ENCODE measurements at regions not wholly inside any gene's neighbourhood (a gene's known extent, or its start where the extent isn't known, plus 50 kb on each side); places are given as distances from the start of the nearest gene placed in this dataset.

DNA sequence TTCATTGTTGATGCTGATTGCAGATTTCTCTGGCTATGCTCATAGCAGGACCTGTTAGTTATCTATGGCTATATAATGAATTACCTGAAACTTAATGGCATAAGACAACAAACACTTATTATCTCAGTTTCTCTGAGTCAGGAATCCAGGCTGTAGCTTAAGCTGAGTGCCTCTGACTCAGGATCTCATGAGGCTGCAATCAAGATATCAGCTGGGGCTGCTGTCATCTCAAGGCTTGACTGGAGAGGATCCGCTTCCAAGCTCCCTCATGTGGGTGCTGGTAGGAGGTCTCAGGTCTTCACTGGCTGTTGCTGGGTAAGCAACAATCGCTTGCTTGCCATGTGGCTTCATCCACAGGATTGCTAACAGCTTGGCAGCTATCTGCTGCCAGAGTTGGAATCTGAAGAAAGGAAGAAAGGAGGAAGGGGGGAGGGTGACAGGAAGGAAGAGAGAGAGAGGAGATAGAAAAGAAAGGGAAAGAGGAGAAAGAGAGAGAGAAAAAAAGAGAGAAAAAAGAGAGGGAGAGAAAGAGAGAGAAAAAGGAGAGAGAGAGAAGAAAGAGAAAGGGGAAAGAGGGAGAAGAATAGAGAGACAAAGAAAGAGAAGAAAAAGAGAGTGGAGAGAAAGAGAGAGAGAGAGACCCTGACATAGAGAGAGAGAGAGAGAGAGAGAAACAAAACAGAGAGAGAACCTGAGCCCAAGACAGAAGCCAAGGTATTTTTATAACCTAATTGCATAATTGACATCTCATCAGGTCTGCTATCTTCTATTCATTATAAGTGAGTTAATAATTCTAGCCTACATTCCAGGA, 579.0 kb upstream of the BTBD3 start:
- Histone ChIP-seq H3K27me3 (ENCODE audit: insufficient read depth) (no peaks in the 10 kb centered on the region; the same call in 1 of the 2 replicates), H3K9me3 (no peaks in the 10 kb centered on the region), H3K36me3 (replicated peaks in 1 of 2; ENCODE audit: control insufficient read depth in 1 of 2, insufficient read depth in 2 of 2, low read length in 1 of 2) (no peaks in the 10 kb centered on the region), H3K4me3 (ENCODE audit: low read depth in 2 of 2, low read length in 1 of 2) (no peak overlapping the region), H4K20me1 (ENCODE audit: insufficient read depth) (no peaks in the 10 kb centered on the region), H2AFZ (ENCODE audit: low read depth) (no peak overlapping the region), H3K4me2 (no peak overlapping the region), H3K9me2 (0 out of 2 replicates have a peak, but pooled peaks cover 2% of the 10 kb centered on the region), H3K27ac (ENCODE audit: low read depth in 2 of 2, low read length in 1 of 2) (no peak overlapping the region), H3K9ac (no peak overlapping the region), H3K4me1 (ENCODE audit: control insufficient read depth in 1 of 2, insufficient read depth in 2 of 2, low read depth in 1 of 2, low read length in 1 of 2) (no peaks in the 10 kb centered on the region), H3F3A (replicated peaks; ENCODE audit: insufficient read depth) (no peaks in the 10 kb centered on the region), H3K79me2 (ENCODE audit: insufficient read depth) (no peaks in the 10 kb centered on the region)
- ChIA-PET POLR2A (no interaction called here), CTCF (no interaction called here)
- 55% methylated on average over 2 of the region's 2 CpGs for WGBS (ENCODE audit: low lambda C conversion rate)
- TF ChIP-seq, protein P1, sequence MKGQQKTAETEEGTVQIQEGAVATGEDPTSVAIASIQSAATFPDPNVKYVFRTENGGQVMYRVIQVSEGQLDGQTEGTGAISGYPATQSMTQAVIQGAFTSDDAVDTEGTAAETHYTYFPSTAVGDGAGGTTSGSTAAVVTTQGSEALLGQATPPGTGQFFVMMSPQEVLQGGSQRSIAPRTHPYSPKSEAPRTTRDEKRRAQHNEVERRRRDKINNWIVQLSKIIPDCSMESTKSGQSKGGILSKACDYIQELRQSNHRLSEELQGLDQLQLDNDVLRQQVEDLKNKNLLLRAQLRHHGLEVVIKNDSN (IDR thresholded peaks at IDR 0.05; ENCODE audit: borderline replicate concordance, low read depth), result no peak
- TF ChIP-seq, protein P2, sequence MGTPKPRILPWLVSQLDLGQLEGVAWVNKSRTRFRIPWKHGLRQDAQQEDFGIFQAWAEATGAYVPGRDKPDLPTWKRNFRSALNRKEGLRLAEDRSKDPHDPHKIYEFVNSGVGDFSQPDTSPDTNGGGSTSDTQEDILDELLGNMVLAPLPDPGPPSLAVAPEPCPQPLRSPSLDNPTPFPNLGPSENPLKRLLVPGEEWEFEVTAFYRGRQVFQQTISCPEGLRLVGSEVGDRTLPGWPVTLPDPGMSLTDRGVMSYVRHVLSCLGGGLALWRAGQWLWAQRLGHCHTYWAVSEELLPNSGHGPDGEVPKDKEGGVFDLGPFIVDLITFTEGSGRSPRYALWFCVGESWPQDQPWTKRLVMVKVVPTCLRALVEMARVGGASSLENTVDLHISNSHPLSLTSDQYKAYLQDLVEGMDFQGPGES (IDR thresholded peaks at IDR 0.05; ENCODE audit: low read depth, low read length), result no peak
- TF ChIP-seq TEAD4 (IDR thresholded peaks at IDR 0.05; ENCODE audit: borderline replicate concordance, insufficient read depth), result no peak
- no peak for TF ChIP-seq NFIC (IDR thresholded peaks at IDR 0.05; ENCODE audit: borderline replicate concordance)
- no peak for TF ChIP-seq RAD21 (IDR thresholded peaks at IDR 0.05; ENCODE audit: low read length)
- no peak for TF ChIP-seq EZH2phosphoT487 (IDR thresholded peaks at IDR 0.05; ENCODE audit: borderline replicate concordance, low read depth)
- TF ChIP-seq TCF12 (IDR thresholded peaks at IDR 0.05), result no peak
- TF ChIP-seq FOSL2 (IDR thresholded peaks at IDR 0.05; ENCODE audit: borderline replicate concordance, low read depth), result no peak
- TF ChIP-seq MEF2A (IDR thresholded peaks at IDR 0.05; ENCODE audit: borderline replicate concordance, low read depth), result no peak
- TF ChIP-seq, protein P3, sequence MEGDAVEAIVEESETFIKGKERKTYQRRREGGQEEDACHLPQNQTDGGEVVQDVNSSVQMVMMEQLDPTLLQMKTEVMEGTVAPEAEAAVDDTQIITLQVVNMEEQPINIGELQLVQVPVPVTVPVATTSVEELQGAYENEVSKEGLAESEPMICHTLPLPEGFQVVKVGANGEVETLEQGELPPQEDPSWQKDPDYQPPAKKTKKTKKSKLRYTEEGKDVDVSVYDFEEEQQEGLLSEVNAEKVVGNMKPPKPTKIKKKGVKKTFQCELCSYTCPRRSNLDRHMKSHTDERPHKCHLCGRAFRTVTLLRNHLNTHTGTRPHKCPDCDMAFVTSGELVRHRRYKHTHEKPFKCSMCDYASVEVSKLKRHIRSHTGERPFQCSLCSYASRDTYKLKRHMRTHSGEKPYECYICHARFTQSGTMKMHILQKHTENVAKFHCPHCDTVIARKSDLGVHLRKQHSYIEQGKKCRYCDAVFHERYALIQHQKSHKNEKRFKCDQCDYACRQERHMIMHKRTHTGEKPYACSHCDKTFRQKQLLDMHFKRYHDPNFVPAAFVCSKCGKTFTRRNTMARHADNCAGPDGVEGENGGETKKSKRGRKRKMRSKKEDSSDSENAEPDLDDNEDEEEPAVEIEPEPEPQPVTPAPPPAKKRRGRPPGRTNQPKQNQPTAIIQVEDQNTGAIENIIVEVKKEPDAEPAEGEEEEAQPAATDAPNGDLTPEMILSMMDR (IDR thresholded peaks at IDR 0.05), result no peak
- no peak for TF ChIP-seq MXI1 (IDR thresholded peaks at IDR 0.05; ENCODE audit: low read depth, low read length)
- TF ChIP-seq, protein P4, sequence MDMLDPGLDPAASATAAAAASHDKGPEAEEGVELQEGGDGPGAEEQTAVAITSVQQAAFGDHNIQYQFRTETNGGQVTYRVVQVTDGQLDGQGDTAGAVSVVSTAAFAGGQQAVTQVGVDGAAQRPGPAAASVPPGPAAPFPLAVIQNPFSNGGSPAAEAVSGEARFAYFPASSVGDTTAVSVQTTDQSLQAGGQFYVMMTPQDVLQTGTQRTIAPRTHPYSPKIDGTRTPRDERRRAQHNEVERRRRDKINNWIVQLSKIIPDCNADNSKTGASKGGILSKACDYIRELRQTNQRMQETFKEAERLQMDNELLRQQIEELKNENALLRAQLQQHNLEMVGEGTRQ (IDR thresholded peaks at IDR 0.05; ENCODE audit: borderline replicate concordance, low read depth, low read length), result no peak
- TF ChIP-seq SIN3A (IDR thresholded peaks at IDR 0.05; ENCODE audit: borderline replicate concordance, low read depth, low read length), result no peak
- no peak for TF ChIP-seq RCOR1 (IDR thresholded peaks at IDR 0.05; ENCODE audit: low read length)
- TF ChIP-seq, protein P5, sequence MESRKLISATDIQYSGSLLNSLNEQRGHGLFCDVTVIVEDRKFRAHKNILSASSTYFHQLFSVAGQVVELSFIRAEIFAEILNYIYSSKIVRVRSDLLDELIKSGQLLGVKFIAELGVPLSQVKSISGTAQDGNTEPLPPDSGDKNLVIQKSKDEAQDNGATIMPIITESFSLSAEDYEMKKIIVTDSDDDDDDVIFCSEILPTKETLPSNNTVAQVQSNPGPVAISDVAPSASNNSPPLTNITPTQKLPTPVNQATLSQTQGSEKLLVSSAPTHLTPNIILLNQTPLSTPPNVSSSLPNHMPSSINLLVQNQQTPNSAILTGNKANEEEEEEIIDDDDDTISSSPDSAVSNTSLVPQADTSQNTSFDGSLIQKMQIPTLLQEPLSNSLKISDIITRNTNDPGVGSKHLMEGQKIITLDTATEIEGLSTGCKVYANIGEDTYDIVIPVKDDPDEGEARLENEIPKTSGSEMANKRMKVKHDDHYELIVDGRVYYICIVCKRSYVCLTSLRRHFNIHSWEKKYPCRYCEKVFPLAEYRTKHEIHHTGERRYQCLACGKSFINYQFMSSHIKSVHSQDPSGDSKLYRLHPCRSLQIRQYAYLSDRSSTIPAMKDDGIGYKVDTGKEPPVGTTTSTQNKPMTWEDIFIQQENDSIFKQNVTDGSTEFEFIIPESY (IDR thresholded peaks at IDR 0.05; ENCODE audit: borderline replicate concordance, low read depth), result no peak
- no peak for TF ChIP-seq POLR2AphosphoS5 (IDR thresholded peaks at IDR 0.05; ENCODE audit: low read depth, low read length)
- TF ChIP-seq GABPA (IDR thresholded peaks at IDR 0.05; ENCODE audit: low read depth), result no peak
- TF ChIP-seq, protein P6, sequence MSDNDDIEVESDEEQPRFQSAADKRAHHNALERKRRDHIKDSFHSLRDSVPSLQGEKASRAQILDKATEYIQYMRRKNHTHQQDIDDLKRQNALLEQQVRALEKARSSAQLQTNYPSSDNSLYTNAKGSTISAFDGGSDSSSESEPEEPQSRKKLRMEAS (IDR thresholded peaks at IDR 0.05; ENCODE audit: low read depth), result no peak
- DNase-seq, result no peak
